Fibroblast of skin of left biceps (primary cell): ENCODE measurements at regions not wholly inside any gene's neighbourhood (a gene's known extent, or its start where the extent isn't known, plus 50 kb on each side); places are given as distances from the start of the nearest gene placed in this dataset.

Experiments
- DNase-seq, 2 experiments: peaks; one replicate each; pipeline ENCODE4 v3.0.0-alpha.2; 2013; ENCODE audit warnings: low read depth in 2 of 2

GRCh38 chr6:166842607-166843006 lies 113.7 kb downstream of the RNASET2 start:
- no peak for DNase-seq

GRCh38 chr6:166841216-166841615 lies 115.1 kb downstream of the RNASET2 start:
- no peak for DNase-seq

- DNase-seq = no peak
Measured at GRCh38 chr6:166839569-166839968, 116.8 kb downstream of the RNASET2 start.

GRCh38 chr6:166838987-166839386 lies 117.4 kb downstream of the RNASET2 start:
- DNase-seq = no peak

GRCh38 chr6:166836785-166837718 lies 119.3 kb downstream of the RNASET2 start:
- DNase-seq = no peak

- DNase-seq = no peak
Measured at GRCh38 chr6:166834049-166834448, 122.3 kb downstream of the RNASET2 start.

- DNase-seq = no peak
Measured at GRCh38 chr6:166830891-166831363, 125.4 kb downstream of the RNASET2 start.

GRCh38 chr6:166830185-166830890 lies 126.0 kb downstream of the RNASET2 start:
- DNase-seq = no peak

- no peak for DNase-seq
Measured at GRCh38 chr6:166826264-166826663, 130.1 kb downstream of the RNASET2 start.

GRCh38 chr6:166825553-166826145 lies 130.7 kb downstream of the RNASET2 start:
- DNase-seq = no peak

GRCh38 chr6:166824880-166825250 lies 131.5 kb downstream of the RNASET2 start:
- no peak for DNase-seq

GRCh38 chr6:166824146-166824879 lies 132.0 kb downstream of the RNASET2 start:
- no peak for DNase-seq

GRCh38 chr6:166822609-166823008 lies 133.7 kb downstream of the RNASET2 start:
- no peak for DNase-seq

GRCh38 chr6:166820483-166820882 lies 135.9 kb downstream of the RNASET2 start:
- no peak for DNase-seq

- DNase-seq = no peak
Measured at GRCh38 chr6:166820070-166820469, 136.3 kb downstream of the RNASET2 start.

- DNase-seq = no peak
Measured at GRCh38 chr6:166815629-166816028, 140.7 kb downstream of the RNASET2 start.

- DNase-seq = no peak
Measured at GRCh38 chr6:166814390-166814789, 142.0 kb downstream of the RNASET2 start.

- no peak for DNase-seq
Measured at GRCh38 chr6:166813461-166813860, 142.9 kb downstream of the RNASET2 start.

GRCh38 chr6:166810864-166811263 lies 145.5 kb downstream of the RNASET2 start:
- DNase-seq = no peak

GRCh38 chr6:166809721-166810120 lies 146.6 kb downstream of the RNASET2 start:
- no peak for DNase-seq

GRCh38 chr6:166806962-166807757 lies 149.2 kb downstream of the RNASET2 start:
- DNase-seq = no peak
